Breast epithelium (tissue), 3 donors: ENCODE measurements at regions not wholly inside any gene's neighbourhood (a gene's known extent, or its start where the extent isn't known, plus 50 kb on each side); places are given as distances from the start of the nearest gene placed in this dataset.

Experiments used
- POLR2A ChIP-seq: fragments of 450-650 bp; IDR thresholded peaks from one replicate; pipeline ENCODE4 v1.6.1; 2016; ENCODE audit warnings: antibody characterized with exemption, mild to moderate bottlenecking, moderate library complexity
- POLR2AphosphoS5 ChIP-seq, 3 donors: sonication (generic); formaldehyde crosslinking; IDR thresholded peaks; one replicate each; pipeline ENCODE4 v1.6.1; 2017; ENCODE audit warnings: antibody characterized with exemption in 3 of 3
- TF ChIP-seq, protein P1 (sequence below), 3 donors: fragments of 450-650 bp; IDR thresholded peaks; one replicate each; pipeline ENCODE4 v1.5.1; 2016 to 2017; ENCODE audit warnings: antibody characterized with exemption in 3 of 3, mild to moderate bottlenecking in 3 of 3, moderate library complexity in 3 of 3

DNA sequence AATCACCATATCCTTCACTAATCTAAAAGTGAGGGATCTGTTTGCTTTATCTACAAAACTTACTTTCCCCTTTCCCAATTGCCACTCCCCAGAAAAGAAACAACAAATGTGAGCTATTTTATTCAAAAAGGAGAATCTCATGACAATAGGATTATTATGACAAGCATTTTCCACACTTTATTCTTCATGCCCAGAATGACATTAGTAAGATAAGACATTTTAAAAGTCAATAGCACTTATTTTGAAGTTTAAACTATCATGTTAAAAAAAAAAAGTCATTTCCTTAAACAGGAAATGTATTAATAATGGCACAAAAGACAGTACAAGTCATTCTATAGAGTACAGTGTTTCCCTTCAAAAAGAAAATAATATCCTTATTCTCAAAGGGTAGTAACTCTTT lies 58.8 kb upstream of the HNRNPA3 start:
- TF ChIP-seq POLR2A = no peak
- TF ChIP-seq POLR2AphosphoS5 (IDR thresholded peaks at IDR 0.05) = no peak
- TF ChIP-seq, protein P1, sequence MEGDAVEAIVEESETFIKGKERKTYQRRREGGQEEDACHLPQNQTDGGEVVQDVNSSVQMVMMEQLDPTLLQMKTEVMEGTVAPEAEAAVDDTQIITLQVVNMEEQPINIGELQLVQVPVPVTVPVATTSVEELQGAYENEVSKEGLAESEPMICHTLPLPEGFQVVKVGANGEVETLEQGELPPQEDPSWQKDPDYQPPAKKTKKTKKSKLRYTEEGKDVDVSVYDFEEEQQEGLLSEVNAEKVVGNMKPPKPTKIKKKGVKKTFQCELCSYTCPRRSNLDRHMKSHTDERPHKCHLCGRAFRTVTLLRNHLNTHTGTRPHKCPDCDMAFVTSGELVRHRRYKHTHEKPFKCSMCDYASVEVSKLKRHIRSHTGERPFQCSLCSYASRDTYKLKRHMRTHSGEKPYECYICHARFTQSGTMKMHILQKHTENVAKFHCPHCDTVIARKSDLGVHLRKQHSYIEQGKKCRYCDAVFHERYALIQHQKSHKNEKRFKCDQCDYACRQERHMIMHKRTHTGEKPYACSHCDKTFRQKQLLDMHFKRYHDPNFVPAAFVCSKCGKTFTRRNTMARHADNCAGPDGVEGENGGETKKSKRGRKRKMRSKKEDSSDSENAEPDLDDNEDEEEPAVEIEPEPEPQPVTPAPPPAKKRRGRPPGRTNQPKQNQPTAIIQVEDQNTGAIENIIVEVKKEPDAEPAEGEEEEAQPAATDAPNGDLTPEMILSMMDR (IDR thresholded peaks at IDR 0.05) = no peak
